Mesendoderm (in vitro differentiated cells): ENCODE measurements at regions not wholly inside any gene's neighbourhood (a gene's known extent, or its start where the extent isn't known, plus 50 kb on each side); places are given as distances from the start of the nearest gene placed in this dataset.
A peak's percentile ranks its signal among the peaks of the same experiment; 100 is the strongest.

Experiments used
- DNase-seq: peaks from one replicate; pipeline ENCODE4 v3.0.0; 2013
- H2AK5ac ChIP-seq: 2 replicates; pipeline ENCODE4 v1.6.1; 2013; ENCODE audit warnings: low read length, inconsistent platforms
- H2BK120ac ChIP-seq: 2 replicates; pipeline ENCODE4 v1.6.1; 2013; ENCODE audit warnings: low read depth, mild to moderate bottlenecking, low read length, moderate library complexity, mixed read lengths
- H2BK15ac ChIP-seq: replicated peaks from 2 replicates; pipeline ENCODE4 v1.6.1; 2013; ENCODE audit warnings: low read depth, mild to moderate bottlenecking, moderate library complexity
- H2BK5ac ChIP-seq: 2 replicates; pipeline ENCODE4 v1.6.1; 2013; ENCODE audit warnings: low read length, inconsistent platforms
- H3K18ac ChIP-seq: 2 replicates; pipeline ENCODE4 v1.6.1; 2013; ENCODE audit warnings: mild to moderate bottlenecking, low read length, mixed read lengths
- H3K23ac ChIP-seq: one replicate; pipeline ENCODE4 v1.6.1; 2013; ENCODE audit warnings: low read length
- H3K27ac ChIP-seq: 2 replicates; pipeline ENCODE4 v1.5.1; 2013; ENCODE audit warnings: low read depth, mild to moderate bottlenecking, inconsistent platforms, low read length, moderate library complexity
- H3K27me3 ChIP-seq: 2 replicates; pipeline ENCODE4 v1.6.1; 2013; ENCODE audit warnings: low read length, control low read depth, mild to moderate bottlenecking, inconsistent platforms; ENCODE audit not compliant: insufficient read depth, poor library complexity
- H3K36me3 ChIP-seq: 2 replicates; pipeline ENCODE4 v1.6.1; 2013; ENCODE audit warnings: low read length, inconsistent platforms; ENCODE audit not compliant: control insufficient read depth, insufficient read depth
- H3K4ac ChIP-seq: one replicate; pipeline ENCODE4 v1.6.1; 2013; ENCODE audit warnings: low read depth, mild to moderate bottlenecking, low read length, moderate library complexity
- H3K4me1 ChIP-seq: 2 replicates; pipeline ENCODE4 v1.6.1; 2013; ENCODE audit warnings: low read depth, low read length, inconsistent platforms; ENCODE audit not compliant: control insufficient read depth
- H3K4me2 ChIP-seq: 2 replicates; pipeline ENCODE4 v1.6.1; 2013; ENCODE audit warnings: low read length
- H3K4me3 ChIP-seq: 2 replicates; pipeline ENCODE4 v1.5.1; 2013; ENCODE audit warnings: mild to moderate bottlenecking, low read length
- H3K56ac ChIP-seq: one replicate; pipeline ENCODE4 v1.6.1; 2013; ENCODE audit warnings: low read length
- H3K79me1 ChIP-seq: 2 replicates; pipeline ENCODE4 v1.6.1; 2013; ENCODE audit warnings: low read length, inconsistent platforms
- H3K79me2 ChIP-seq: 2 replicates; pipeline ENCODE4 v1.6.1; 2013; ENCODE audit warnings: mild to moderate bottlenecking, low read length; ENCODE audit not compliant: control insufficient read depth, insufficient read depth
- H3K9ac ChIP-seq: 2 replicates; pipeline ENCODE4 v1.6.1; 2013; ENCODE audit warnings: low read length, inconsistent platforms
- H4K5ac ChIP-seq: one replicate; pipeline ENCODE4 v1.6.1; 2013; ENCODE audit warnings: low read length
- H4K8ac ChIP-seq: one replicate; pipeline ENCODE4 v1.6.1; 2013; ENCODE audit warnings: low read depth, mild to moderate bottlenecking, control low read depth, low read length, moderate library complexity
- WGBS: extraction: QIAGEN DNeasy Blood & Tissue Kit; methylation state at CpG from one replicate; pipeline ENCODE4 v1.1.7; 2013; ENCODE audit warnings: low lambda C conversion rate, missing lambda C conversion rate; ENCODE audit not compliant: insufficient coverage; ENCODE audit errors: extremely low coverage; 5-methylcytosine and 5-hydroxymethylcytosine counted together

GRCh38 chr5:88583471-88583870 lies 299.5 kb downstream of the MEF2C start:
- no CpG with 5 or more reads among the region's 1 CpG for WGBS
- H3K27me3 ChIP-seq, result no peaks in the 10 kb centered on the region
- H3K4me2 ChIP-seq, result no peak overlapping the region

DNA sequence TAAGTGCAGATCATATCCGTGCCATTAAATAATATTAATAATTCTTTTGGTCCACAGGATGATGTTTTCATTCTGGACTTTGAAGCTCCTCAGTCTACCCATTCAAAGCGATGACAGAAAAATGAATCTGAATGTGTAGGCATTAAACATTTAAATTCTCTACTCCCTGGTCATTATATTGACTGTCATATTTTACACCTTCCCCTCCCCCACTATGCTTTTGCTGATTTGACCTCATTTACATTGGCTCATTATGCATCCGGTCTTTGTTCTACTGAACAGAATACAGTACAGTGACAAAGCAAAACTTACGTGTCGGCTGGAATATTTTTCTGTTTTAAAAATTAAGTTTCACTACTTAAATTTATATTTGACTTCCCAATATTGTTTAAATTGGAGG lies 289.7 kb upstream of the TMEM161B start:
- no peak overlapping the region for H3K4me3 ChIP-seq
- H3K4ac ChIP-seq, result no peak overlapping the region
- H3K36me3 ChIP-seq, result no peaks in the 10 kb centered on the region
- H3K23ac ChIP-seq, result no peak overlapping the region
- no peak overlapping the region for H2BK15ac ChIP-seq
- H4K8ac ChIP-seq, result no peak overlapping the region
- no peak overlapping the region for H2AK5ac ChIP-seq
- no peak for DNase-seq
- H3K4me1 ChIP-seq, result no peaks in the 10 kb centered on the region
- H3K4me2 ChIP-seq, result no peak overlapping the region
- no peaks in the 10 kb centered on the region for H3K27me3 ChIP-seq
- H3K18ac ChIP-seq, result no peak overlapping the region
- H2BK120ac ChIP-seq, result no peak overlapping the region
- no peak overlapping the region for H3K27ac ChIP-seq
- no peak overlapping the region for H2BK5ac ChIP-seq
- no peak overlapping the region for H4K5ac ChIP-seq
- no peaks in the 10 kb centered on the region for H3K79me1 ChIP-seq
- H3K9ac ChIP-seq, result no peak overlapping the region
- no peaks in the 10 kb centered on the region for H3K79me2 ChIP-seq
- WGBS, result no CpG with 5 or more reads among the region's 5 CpGs
- H3K56ac ChIP-seq, result no peak overlapping the region

More at GRCh38 chr5:88583471-88583870, 299.5 kb downstream of the MEF2C start:
- no peaks in the 10 kb centered on the region for H3K79me1 ChIP-seq
- no peak overlapping the region for H2BK120ac ChIP-seq
- no peak overlapping the region for H3K4me3 ChIP-seq
- H2AK5ac ChIP-seq, result no peak overlapping the region
- no peak overlapping the region for H4K8ac ChIP-seq
- no peak overlapping the region for H2BK5ac ChIP-seq
- H3K56ac ChIP-seq, result no peak overlapping the region
- no peak overlapping the region for H3K23ac ChIP-seq
- no peak for DNase-seq
- H3K9ac ChIP-seq, result no peak overlapping the region
- H3K27ac ChIP-seq, result no peak overlapping the region
- no peaks in the 10 kb centered on the region for H3K79me2 ChIP-seq
- H3K36me3 ChIP-seq, result no peaks in the 10 kb centered on the region
- H4K5ac ChIP-seq, result no peak overlapping the region
- no peak overlapping the region for H3K18ac ChIP-seq
- no peaks in the 10 kb centered on the region for H3K4me1 ChIP-seq
- H2BK15ac ChIP-seq, result no peak overlapping the region
- H3K4ac ChIP-seq, result no peak overlapping the region

DNA sequence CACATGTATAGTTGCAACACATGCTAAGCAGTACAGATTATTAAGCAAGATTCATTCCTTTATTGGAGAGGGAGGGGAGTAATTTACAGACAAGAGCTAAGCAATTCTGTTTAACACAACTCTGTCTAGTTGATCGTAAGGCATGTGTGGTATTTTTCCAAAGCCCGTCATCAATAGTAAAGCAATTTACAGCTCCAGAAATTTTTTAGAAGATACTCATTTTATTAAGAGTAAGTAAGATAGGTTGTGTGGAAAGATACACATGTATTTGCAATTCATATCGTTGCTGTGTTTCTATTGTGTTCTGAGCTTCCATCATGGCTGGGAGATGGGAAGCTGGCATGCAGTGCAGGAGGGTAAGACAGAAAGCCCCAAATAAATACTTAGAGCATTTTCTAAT lies 289.2 kb upstream of the TMEM161B start:
- no peak overlapping the region for H4K8ac ChIP-seq
- H2AK5ac ChIP-seq, result no peak overlapping the region
- H2BK5ac ChIP-seq, result no peak overlapping the region
- no peaks in the 10 kb centered on the region for H3K27me3 ChIP-seq
- no peaks in the 10 kb centered on the region for H3K36me3 ChIP-seq
- H3K56ac ChIP-seq, result no peak overlapping the region
- H3K4me1 ChIP-seq, result no peaks in the 10 kb centered on the region
- H2BK120ac ChIP-seq, result no peak overlapping the region
- H3K27ac ChIP-seq, result no peak overlapping the region
- no peak overlapping the region for H4K5ac ChIP-seq
- no peak overlapping the region for H3K18ac ChIP-seq
- no peaks in the 10 kb centered on the region for H3K79me1 ChIP-seq
- H3K9ac ChIP-seq, result no peak overlapping the region
- no peak for DNase-seq
- H3K4ac ChIP-seq, result no peak overlapping the region
- no peak overlapping the region for H3K23ac ChIP-seq
- no CpG with 5 or more reads among the region's 3 CpGs for WGBS
- no peak overlapping the region for H3K4me2 ChIP-seq
- H2BK15ac ChIP-seq, result no peak overlapping the region
- H3K79me2 ChIP-seq, result no peaks in the 10 kb centered on the region
- no peak overlapping the region for H3K4me3 ChIP-seq

DNA sequence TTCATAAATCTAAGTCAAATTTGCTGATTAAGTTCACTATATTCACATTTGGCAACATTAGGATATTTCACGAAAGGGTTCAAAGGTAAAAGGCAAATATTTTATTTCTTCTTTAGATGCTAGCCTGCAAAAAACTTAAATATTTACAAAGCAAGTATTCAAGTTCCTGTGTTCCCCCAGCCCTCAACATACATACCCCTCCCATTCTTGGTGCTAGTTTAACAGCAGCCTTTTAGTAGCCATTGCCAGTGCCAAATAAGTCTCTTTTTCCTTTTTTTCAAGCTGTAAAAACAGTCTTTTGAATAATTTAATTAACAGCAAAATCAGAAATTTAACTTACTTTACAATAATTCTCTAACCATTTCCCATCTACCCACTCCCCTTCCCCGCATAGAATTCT lies 288.5 kb upstream of the TMEM161B start:
- WGBS, result 100% methylated on average over 1 of the region's 2 CpGs

GRCh38 chr5:88556406-88556805 lies 287.8 kb upstream of the TMEM161B start:
- peak; percentile 21 for DNase-seq
- no CpG with 5 or more reads among the region's 4 CpGs for WGBS
- Histone ChIP-seq H2BK5ac (no peak overlapping the region), H3K56ac (no peak overlapping the region), H3K4me2 (no peak overlapping the region), H3K4ac (no peak overlapping the region), H3K9ac (no peak overlapping the region), H2AK5ac (no peak overlapping the region), H3K79me2 (no peaks in the 10 kb centered on the region), H2BK120ac (no peak overlapping the region), H3K79me1 (no peaks in the 10 kb centered on the region), H3K27ac (no peak overlapping the region), H4K5ac (no peak overlapping the region), H3K18ac (no peak overlapping the region), H3K23ac (no peak overlapping the region), H2BK15ac (no peak overlapping the region), H3K27me3 (no peaks in the 10 kb centered on the region), H3K4me1 (no peaks in the 10 kb centered on the region), H4K8ac (no peak overlapping the region), H3K36me3 (no peaks in the 10 kb centered on the region), H3K4me3 (no peak overlapping the region)

More for the DNA sequence above, 288.5 kb upstream of the TMEM161B start:
- Histone ChIP-seq H3K36me3 (no peaks in the 10 kb centered on the region), H3K4me3 (no peak overlapping the region), H3K4ac (no peak overlapping the region), H3K18ac (no peak overlapping the region), H2BK120ac (no peak overlapping the region), H4K5ac (no peak overlapping the region), H2BK15ac (no peak overlapping the region), H3K23ac (no peak overlapping the region), H3K79me1 (no peaks in the 10 kb centered on the region), H3K79me2 (no peaks in the 10 kb centered on the region), H3K27me3 (no peaks in the 10 kb centered on the region), H3K4me1 (no peaks in the 10 kb centered on the region), H2BK5ac (no peak overlapping the region), H4K8ac (no peak overlapping the region), H3K4me2 (no peak overlapping the region), H3K27ac (no peak overlapping the region), H3K9ac (no peak overlapping the region), H2AK5ac (no peak overlapping the region), H3K56ac (no peak overlapping the region)
- no peak for DNase-seq

DNA sequence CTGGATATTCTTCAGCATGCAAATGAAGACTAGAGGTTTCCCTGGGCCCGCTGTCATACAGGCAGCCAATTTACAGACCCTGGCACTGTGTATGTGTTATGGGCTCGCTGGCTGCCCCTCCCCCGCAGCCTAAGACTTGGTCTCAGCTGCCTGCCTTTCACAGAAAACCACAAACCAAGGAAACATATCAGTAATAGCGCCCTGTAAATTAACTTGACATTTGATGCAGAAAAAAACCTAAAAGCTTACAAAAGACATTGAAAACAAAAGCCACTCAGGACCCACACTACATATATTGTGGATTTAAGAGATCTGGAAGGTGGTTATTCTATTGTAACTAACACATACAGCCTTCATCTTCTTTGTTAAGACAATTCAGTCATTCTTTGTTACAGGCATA lies 287.0 kb upstream of the TMEM161B start:
- no peaks in the 10 kb centered on the region for H3K27me3 ChIP-seq
- H3K4me1 ChIP-seq, result no peaks in the 10 kb centered on the region
- H2BK5ac ChIP-seq, result no peak overlapping the region
- H3K36me3 ChIP-seq, result no peaks in the 10 kb centered on the region
- no peak overlapping the region for H2AK5ac ChIP-seq
- peak; percentile 49 for DNase-seq
- no peak overlapping the region for H3K23ac ChIP-seq
- H4K5ac ChIP-seq, result no peak overlapping the region
- no CpG with 5 or more reads among the region's 4 CpGs for WGBS
- no peak overlapping the region for H3K27ac ChIP-seq
- no peaks in the 10 kb centered on the region for H3K79me1 ChIP-seq
- H3K4me2 ChIP-seq, result no peak overlapping the region
- no peak overlapping the region for H3K9ac ChIP-seq
- no peak overlapping the region for H4K8ac ChIP-seq
- no peak overlapping the region for H3K4me3 ChIP-seq
- no peak overlapping the region for H2BK120ac ChIP-seq
- no peaks in the 10 kb centered on the region for H3K79me2 ChIP-seq
- no peak overlapping the region for H3K56ac ChIP-seq
- H2BK15ac ChIP-seq, result no peak overlapping the region
- no peak overlapping the region for H3K4ac ChIP-seq
- H3K18ac ChIP-seq, result no peak overlapping the region
